ENCODE measurements at regions not wholly inside any gene's neighbourhood (a gene's known extent, or its start where the extent isn't known, plus 50 kb on each side); places are given as distances from the start of the nearest gene placed in this dataset.
"Not testable (repeated sequence)": the region's sequence is repeated elsewhere in the genome, so short reads cannot be mapped to it uniquely, and the experiment has no call there.

GRCh38 chr22:22772883-22773282 is 114.7 kb upstream of the IGLL5 start:
- H3K4me2 ChIP-seq = no peak overlapping the region
- no peak overlapping the region for H3K27ac Mint-ChIP-seq
- no peaks in the 10 kb centered on the region for H3K4me1 ChIP-seq
- H3K36me3 ChIP-seq = no peaks in the 10 kb centered on the region
- no peaks in the 10 kb centered on the region for H3K9me3 Mint-ChIP-seq
- H3K79me2 ChIP-seq (ENCODE audit: low read depth) = no peaks in the 10 kb centered on the region
- no peaks in the 10 kb centered on the region for H3K4me1 Mint-ChIP-seq
- no peak overlapping the region for H3K9ac ChIP-seq
- no peak overlapping the region for H3K27ac ChIP-seq
- H3K9me3 ChIP-seq (ENCODE audit: low read depth) = no peaks in the 10 kb centered on the region
- H2AFZ ChIP-seq (replicated peaks) = no peak overlapping the region
- H3K36me3 Mint-ChIP-seq = no peaks in the 10 kb centered on the region
- no peak overlapping the region for H3K4me3 ChIP-seq
- peaks cover 4% of the 10 kb centered on the region for H4K20me1 ChIP-seq (ENCODE audit: low read depth)
- H3K27me3 Mint-ChIP-seq (ENCODE audit: insufficient read depth, low read depth) = peaks cover 9% of the 10 kb centered on the region
- DNase-seq (ENCODE audit: low spot score) = no peak
- TF ChIP-seq EZH2 (IDR thresholded peaks at IDR 0.05) (no peak), EZH2phosphoT487 (IDR thresholded peaks at IDR 0.05) (no peak)
- TF ChIP-seq, protein P1, sequence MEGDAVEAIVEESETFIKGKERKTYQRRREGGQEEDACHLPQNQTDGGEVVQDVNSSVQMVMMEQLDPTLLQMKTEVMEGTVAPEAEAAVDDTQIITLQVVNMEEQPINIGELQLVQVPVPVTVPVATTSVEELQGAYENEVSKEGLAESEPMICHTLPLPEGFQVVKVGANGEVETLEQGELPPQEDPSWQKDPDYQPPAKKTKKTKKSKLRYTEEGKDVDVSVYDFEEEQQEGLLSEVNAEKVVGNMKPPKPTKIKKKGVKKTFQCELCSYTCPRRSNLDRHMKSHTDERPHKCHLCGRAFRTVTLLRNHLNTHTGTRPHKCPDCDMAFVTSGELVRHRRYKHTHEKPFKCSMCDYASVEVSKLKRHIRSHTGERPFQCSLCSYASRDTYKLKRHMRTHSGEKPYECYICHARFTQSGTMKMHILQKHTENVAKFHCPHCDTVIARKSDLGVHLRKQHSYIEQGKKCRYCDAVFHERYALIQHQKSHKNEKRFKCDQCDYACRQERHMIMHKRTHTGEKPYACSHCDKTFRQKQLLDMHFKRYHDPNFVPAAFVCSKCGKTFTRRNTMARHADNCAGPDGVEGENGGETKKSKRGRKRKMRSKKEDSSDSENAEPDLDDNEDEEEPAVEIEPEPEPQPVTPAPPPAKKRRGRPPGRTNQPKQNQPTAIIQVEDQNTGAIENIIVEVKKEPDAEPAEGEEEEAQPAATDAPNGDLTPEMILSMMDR (IDR thresholded peaks at IDR 0.05) = no peak
- H3F3A ChIP-seq (ENCODE audit: low read depth) = no peaks in the 10 kb centered on the region
- no peak overlapping the region for H3K4me3 Mint-ChIP-seq
- H3K27me3 ChIP-seq = peaks cover 100% of the 10 kb centered on the region

DNA sequence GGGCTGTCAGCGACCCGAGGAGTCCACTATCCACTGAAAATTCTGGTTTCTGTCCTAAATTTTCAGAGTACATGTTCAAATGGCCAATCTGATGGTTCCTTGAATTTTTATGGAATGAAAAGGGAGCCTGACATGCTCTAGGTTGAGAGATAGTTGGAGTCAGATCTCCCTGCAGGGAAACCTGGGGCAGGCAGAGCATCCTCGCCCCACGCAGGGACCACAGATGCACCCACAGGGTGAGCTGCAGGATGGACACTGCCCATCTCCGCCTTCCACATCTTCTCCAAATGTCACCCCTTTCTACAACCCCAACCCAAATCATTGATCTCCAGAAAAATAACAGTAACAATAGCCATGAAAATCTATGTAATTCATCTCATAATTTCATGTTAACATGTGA is 114.2 kb upstream of the IGLL5 start:
- DNase-seq (ENCODE audit: low spot score) = no peak
- peaks cover 100% of the 10 kb centered on the region for H3K27me3 ChIP-seq
- no peaks in the 10 kb centered on the region for H3K79me2 ChIP-seq (ENCODE audit: low read depth)
- Mint-ChIP-seq H3K4me1 (no peaks in the 10 kb centered on the region), H3K36me3 (no peaks in the 10 kb centered on the region), H3K9me3 (no peaks in the 10 kb centered on the region), H3K4me3 (no peak overlapping the region), H3K27me3 (ENCODE audit: insufficient read depth, low read depth) (peaks cover 7% of the 10 kb centered on the region), H3K27ac (no peak overlapping the region)
- H2AFZ ChIP-seq (replicated peaks) = no peak overlapping the region
- no peaks in the 10 kb centered on the region for H3K9me3 ChIP-seq (ENCODE audit: low read depth)
- no peaks in the 10 kb centered on the region for H3K36me3 ChIP-seq
- no peaks in the 10 kb centered on the region for H3K4me1 ChIP-seq
- peaks cover 4% of the 10 kb centered on the region for H4K20me1 ChIP-seq (ENCODE audit: low read depth)
- H3K9ac ChIP-seq = no peak overlapping the region
- H3K4me3 ChIP-seq = no peak overlapping the region
- no peak overlapping the region for H3K27ac ChIP-seq
- TF ChIP-seq EZH2 (IDR thresholded peaks at IDR 0.05) (no peak), EZH2phosphoT487 (IDR thresholded peaks at IDR 0.05) (no peak)
- TF ChIP-seq, protein P1 (IDR thresholded peaks at IDR 0.05) = no peak
- no peaks in the 10 kb centered on the region for H3F3A ChIP-seq (ENCODE audit: low read depth)
- no peak overlapping the region for H3K4me2 ChIP-seq

- Histone ChIP-seq H3F3A (ENCODE audit: low read depth) (no peaks in the 10 kb centered on the region), H3K27ac (no peak overlapping the region), H3K4me3 (no peak overlapping the region), H3K4me2 (no peak overlapping the region), H3K79me2 (ENCODE audit: low read depth) (no peaks in the 10 kb centered on the region), H3K36me3 (no peaks in the 10 kb centered on the region), H3K9ac (no peak overlapping the region), H4K20me1 (ENCODE audit: low read depth) (peaks cover 4% of the 10 kb centered on the region), H3K27me3 (peaks cover 100% of the 10 kb centered on the region), H2AFZ (replicated peaks) (no peak overlapping the region), H3K4me1 (no peaks in the 10 kb centered on the region), H3K9me3 (ENCODE audit: low read depth) (no peaks in the 10 kb centered on the region)
- peaks cover 3% of the 10 kb centered on the region for H3K27me3 Mint-ChIP-seq (ENCODE audit: insufficient read depth, low read depth)
- H3K4me3 Mint-ChIP-seq = no peak overlapping the region
- no peak overlapping the region for H3K27ac Mint-ChIP-seq
- no peaks in the 10 kb centered on the region for H3K9me3 Mint-ChIP-seq
- H3K36me3 Mint-ChIP-seq = no peaks in the 10 kb centered on the region
- no peak for TF ChIP-seq EZH2phosphoT487 (IDR thresholded peaks at IDR 0.05)
- TF ChIP-seq EZH2 (IDR thresholded peaks at IDR 0.05) = no peak
- TF ChIP-seq, protein P1 (IDR thresholded peaks at IDR 0.05) = no peak
- DNase-seq (ENCODE audit: low spot score) = no peak
- no peaks in the 10 kb centered on the region for H3K4me1 Mint-ChIP-seq
These were observed 113.5 kb upstream of the IGLL5 start for GRCh38 chr22:22773979-22774604.

DNA sequence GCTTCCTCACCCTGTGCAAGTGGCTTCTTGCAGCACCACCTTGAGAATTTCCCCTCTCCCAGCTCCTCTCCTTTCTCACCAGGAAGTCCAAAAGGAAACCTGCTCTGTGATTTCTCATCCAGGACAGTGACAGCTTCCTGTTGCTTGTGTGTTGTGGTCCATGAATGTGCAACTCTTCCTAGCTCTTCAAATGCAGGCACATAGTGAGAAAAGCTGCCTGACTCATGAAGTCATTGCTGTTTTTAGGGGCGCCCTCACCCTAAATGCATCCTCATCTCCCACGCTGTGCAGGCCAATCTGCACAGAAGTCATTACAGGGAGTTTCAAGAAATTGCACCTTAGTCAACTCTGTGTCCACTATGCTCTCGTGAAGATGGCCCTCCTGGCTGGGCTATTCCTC is 112.9 kb upstream of the IGLL5 start:
- H3F3A ChIP-seq (ENCODE audit: low read depth) = not testable (repeated sequence)

More for the DNA sequence above, 112.9 kb upstream of the IGLL5 start:
- H3K27me3 ChIP-seq = peaks cover 100% of the 10 kb centered on the region
- H3K27ac Mint-ChIP-seq; H3K4me1 ChIP-seq; H3K4me3 ChIP-seq; H3K9me3 ChIP-seq (ENCODE audit: low read depth); H3K4me3 Mint-ChIP-seq; H3K4me2 ChIP-seq; H2AFZ ChIP-seq (replicated peaks); H4K20me1 ChIP-seq (ENCODE audit: low read depth); H3K9me3 Mint-ChIP-seq; H3K27me3 Mint-ChIP-seq (ENCODE audit: insufficient read depth, low read depth); H3K27ac ChIP-seq; H3K36me3 ChIP-seq; H3K36me3 Mint-ChIP-seq; H3K9ac ChIP-seq; H3K4me1 Mint-ChIP-seq; DNase-seq (ENCODE audit: low spot score); H3K79me2 ChIP-seq (ENCODE audit: low read depth): not testable (repeated sequence)

All from neural progenitor cell (in vitro differentiated cells).